HG02885 (cell line): ENCODE measurements at regions not wholly inside any gene's neighbourhood (a gene's known extent, or its start where the extent isn't known, plus 50 kb on each side); places are given as distances from the start of the nearest gene placed in this dataset.
"Not testable (repeated sequence)": the region's sequence is repeated elsewhere in the genome, so short reads cannot be mapped to it uniquely, and the experiment has no call there.

Source experiments
- ATAC-seq: cut with Tn5 transposase; IDR thresholded peaks from one replicate; pipeline ENCODE4 v1.9.1; 2021; ENCODE audit warnings: mild to moderate bottlenecking; ENCODE audit not compliant: unreplicated experiment, poor library complexity

GRCh38 chr13:107788464-107789165 is 426.7 kb downstream of the LIG4 start:
- ATAC-seq: no peak

GRCh38 chr13:107782646-107783045 is 432.7 kb downstream of the LIG4 start:
- ATAC-seq: not testable (repeated sequence)

- no peak for ATAC-seq
These were observed 437.2 kb downstream of the LIG4 start for GRCh38 chr13:107778094-107778493.

GRCh38 chr13:107770541-107770940 is 444.8 kb downstream of the LIG4 start:
- ATAC-seq: no peak

- ATAC-seq: no peak
These were observed 448.2 kb downstream of the LIG4 start for GRCh38 chr13:107767119-107767518.

GRCh38 chr13:107765724-107766401 is 449.5 kb downstream of the LIG4 start:
- no peak for ATAC-seq

- no peak for ATAC-seq
These were observed 451.3 kb downstream of the LIG4 start for GRCh38 chr13:107764046-107764445.

GRCh38 chr13:107753748-107754147 is 461.6 kb downstream of the LIG4 start:
- ATAC-seq: no peak

GRCh38 chr13:107753291-107753690 is 462.0 kb downstream of the LIG4 start:
- ATAC-seq: no peak

GRCh38 chr13:107743983-107744382 is 471.4 kb downstream of the LIG4 start:
- no peak for ATAC-seq

GRCh38 chr13:107743526-107743925 is 471.8 kb downstream of the LIG4 start:
- no peak for ATAC-seq

- ATAC-seq: no peak
These were observed 472.2 kb downstream of the LIG4 start for GRCh38 chr13:107743100-107743499.

- ATAC-seq: no peak
These were observed 472.8 kb downstream of the LIG4 start for GRCh38 chr13:107742544-107742943.

GRCh38 chr13:107738004-107738403 is 477.3 kb downstream of the LIG4 start:
- ATAC-seq: no peak

GRCh38 chr13:107736731-107737130 is 478.6 kb downstream of the LIG4 start:
- ATAC-seq: no peak

GRCh38 chr13:107736170-107736569 is 479.2 kb downstream of the LIG4 start:
- ATAC-seq: no peak

- ATAC-seq: no peak
These were observed 480.3 kb downstream of the LIG4 start for GRCh38 chr13:107734891-107735625.

GRCh38 chr13:107733276-107733675 is 482.1 kb downstream of the LIG4 start:
- no peak for ATAC-seq

- no peak for ATAC-seq
These were observed 484.5 kb downstream of the LIG4 start for GRCh38 chr13:107730813-107731212.

- ATAC-seq: no peak
These were observed 494.0 kb downstream of the LIG4 start for GRCh38 chr13:107721125-107721869.

- no peak for ATAC-seq
These were observed 498.6 kb downstream of the LIG4 start for GRCh38 chr13:107716741-107717140.
